ENCODE measurements at regions not wholly inside any gene's neighbourhood (a gene's known extent, or its start where the extent isn't known, plus 50 kb on each side); places are given as distances from the start of the nearest gene placed in this dataset.
"Not testable (repeated sequence)": the region's sequence is repeated elsewhere in the genome, so short reads cannot be mapped to it uniquely, and the experiment has no call there.

- DNase-seq = no peak
Measured at GRCh38 chr4:117014236-117014635, 71.1 kb downstream of the TRAM1L1 start.

- no peak for DNase-seq
Measured at GRCh38 chr4:117010671-117011070, 74.7 kb downstream of the TRAM1L1 start.

- DNase-seq = no peak
Measured at GRCh38 chr4:117001077-117001476, 84.3 kb downstream of the TRAM1L1 start.

- no peak for DNase-seq
Measured at GRCh38 chr4:116982656-116983055, 102.7 kb downstream of the TRAM1L1 start.

GRCh38 chr4:116980436-116980835 lies 104.9 kb downstream of the TRAM1L1 start:
- DNase-seq = not testable (repeated sequence)

GRCh38 chr4:116959045-116959444 lies 126.3 kb downstream of the TRAM1L1 start:
- DNase-seq = no peak

- DNase-seq = no peak
Measured at GRCh38 chr4:116953947-116954346, 131.4 kb downstream of the TRAM1L1 start.

- no peak for DNase-seq
Measured at GRCh38 chr4:116952530-116953136, 132.7 kb downstream of the TRAM1L1 start.

GRCh38 chr4:116949856-116950255 lies 135.5 kb downstream of the TRAM1L1 start:
- no peak for DNase-seq

GRCh38 chr4:116942315-116942714 lies 143.1 kb downstream of the TRAM1L1 start:
- no peak for DNase-seq

- DNase-seq = no peak
Measured at GRCh38 chr4:116930329-116930728, 155.0 kb downstream of the TRAM1L1 start.

- DNase-seq = no peak
Measured at GRCh38 chr4:116926631-116927295, 158.6 kb downstream of the TRAM1L1 start.

GRCh38 chr4:116925900-116926457 lies 159.4 kb downstream of the TRAM1L1 start:
- DNase-seq = no peak

GRCh38 chr4:116923389-116923788 lies 162.0 kb downstream of the TRAM1L1 start:
- DNase-seq = no peak

GRCh38 chr4:116913451-116913850 lies 171.9 kb downstream of the TRAM1L1 start:
- DNase-seq = no peak

GRCh38 chr4:116906758-116907157 lies 178.6 kb downstream of the TRAM1L1 start:
- no peak for DNase-seq

- no peak for DNase-seq
Measured at GRCh38 chr4:116899561-116899960, 185.8 kb downstream of the TRAM1L1 start.

GRCh38 chr4:116885579-116885978 lies 199.8 kb downstream of the TRAM1L1 start:
- no peak for DNase-seq

GRCh38 chr4:116882503-116882902 lies 202.9 kb downstream of the TRAM1L1 start:
- DNase-seq = no peak

GRCh38 chr4:116881077-116881476 lies 204.3 kb downstream of the TRAM1L1 start:
- no peak for DNase-seq

GRCh38 chr4:116880625-116881024 lies 204.8 kb downstream of the TRAM1L1 start:
- no peak for DNase-seq

GRCh38 chr4:116878280-116878679 lies 207.1 kb downstream of the TRAM1L1 start:
- DNase-seq = no peak

- no peak for DNase-seq
Measured at GRCh38 chr4:116877069-116877468, 208.3 kb downstream of the TRAM1L1 start.

- DNase-seq = no peak
Measured at GRCh38 chr4:116872941-116873340, 212.4 kb downstream of the TRAM1L1 start.

- DNase-seq = no peak
Measured at GRCh38 chr4:116872308-116872707, 213.1 kb downstream of the TRAM1L1 start.

Measured in CD4-positive, alpha-beta T cell treated with Interleukin-6 for 4 hours (primary cell).